ENCODE measurements at regions not wholly inside any gene's neighbourhood (a gene's known extent, or its start where the extent isn't known, plus 50 kb on each side); places are given as distances from the start of the nearest gene placed in this dataset.

GRCh38 chr18:38487521-38487920, 921.9 kb upstream of the CELF4 start:
- DNase-seq, result no peak
- H3K4me1 ChIP-seq (ENCODE audit: control insufficient read depth in 1 of 2, extremely low read depth in 1 of 2, insufficient read depth in 2 of 2, low read length in 2 of 2), result no peaks in the 10 kb centered on the region
- Mint-ChIP-seq H3K27ac (no peak overlapping the region), H3K36me3 (no peaks in the 10 kb centered on the region), H3K4me3 (no peak overlapping the region), H3K27me3 (peaks cover 0 to under 1% of the 10 kb centered on the region in 2 donors), H3K4me1 (no peaks in the 10 kb centered on the region), H3K9me3 (peaks cover 0 to 2% (median 0%) of the 10 kb centered on the region in 3 donors)
- no peak overlapping the region for H3K27ac ChIP-seq (ENCODE audit: low read length)
- no peak for ATAC-seq (replicated peaks in 1 of 4)
- ChIA-PET POLR2A (no interaction called here), CTCF (no interaction called here)
- WGBS (ENCODE audit: insufficient coverage), result 67% methylated on average over 1 of the region's 2 CpGs
- no peaks in the 10 kb centered on the region for H3K9me3 ChIP-seq
- no peaks in the 10 kb centered on the region for H3K27me3 ChIP-seq (replicated peaks in 1 of 2; ENCODE audit: control insufficient read depth in 2 of 2, extremely low read depth in 1 of 2, insufficient read depth in 2 of 2, low read length in 1 of 2)
- H3K4me3 ChIP-seq (ENCODE audit: control insufficient read depth in 1 of 2, extremely low read depth in 1 of 2, low read length in 1 of 2), result no peak overlapping the region
- H3K36me3 ChIP-seq (ENCODE audit: control insufficient read depth in 2 of 2, extremely low read depth in 1 of 2, insufficient read depth in 1 of 2, low read length in 1 of 2), result no peaks in the 10 kb centered on the region

- Histone ChIP-seq H3K9me3 (no peaks in the 10 kb centered on the region), H3K27ac (ENCODE audit: low read length) (no peak overlapping the region), H3K36me3 (ENCODE audit: control insufficient read depth in 2 of 2, extremely low read depth in 1 of 2, insufficient read depth in 1 of 2, low read length in 1 of 2) (no peaks in the 10 kb centered on the region), H3K4me3 (ENCODE audit: control insufficient read depth in 1 of 2, extremely low read depth in 1 of 2, low read length in 1 of 2) (no peak overlapping the region), H3K4me1 (ENCODE audit: control insufficient read depth in 1 of 2, extremely low read depth in 1 of 2, insufficient read depth in 2 of 2, low read length in 2 of 2) (no peaks in the 10 kb centered on the region), H3K27me3 (replicated peaks in 1 of 2; ENCODE audit: control insufficient read depth in 2 of 2, extremely low read depth in 1 of 2, insufficient read depth in 2 of 2, low read length in 1 of 2) (no peaks in the 10 kb centered on the region)
- no CpG with 5 or more reads among the region's 5 CpGs for WGBS (ENCODE audit: insufficient coverage)
- Mint-ChIP-seq H3K27ac (no peak overlapping the region), H3K36me3 (no peaks in the 10 kb centered on the region), H3K9me3 (peaks cover 0 to 12% (median 12%) of the 10 kb centered on the region in 3 donors), H3K4me3 (no peak overlapping the region), H3K4me1 (no peaks in the 10 kb centered on the region), H3K27me3 (peaks cover 0 to 4% of the 10 kb centered on the region in 2 donors)
- no peak for DNase-seq
- ATAC-seq (replicated peaks in 1 of 4), result no peak
- ChIA-PET POLR2A (interaction anchor here in 1 of 2 donors (0.7 kb wide), 1 partner anchor 260 kb away, joined by 3 read pairs; no protein-coding TSS in a partner anchor), CTCF (no interaction called here)
Observed at GRCh38 chr18:38483326-38483725, 917.7 kb upstream of the CELF4 start.

GRCh38 chr18:38481576-38481975, 916.0 kb upstream of the CELF4 start:
- Histone ChIP-seq H3K4me3 (ENCODE audit: control insufficient read depth in 1 of 2, extremely low read depth in 1 of 2, low read length in 1 of 2) (no peak overlapping the region), H3K9me3 (no peaks in the 10 kb centered on the region), H3K4me1 (ENCODE audit: control insufficient read depth in 1 of 2, extremely low read depth in 1 of 2, insufficient read depth in 2 of 2, low read length in 2 of 2) (no peaks in the 10 kb centered on the region), H3K36me3 (ENCODE audit: control insufficient read depth in 2 of 2, extremely low read depth in 1 of 2, insufficient read depth in 1 of 2, low read length in 1 of 2) (no peaks in the 10 kb centered on the region), H3K27me3 (replicated peaks in 1 of 2; ENCODE audit: control insufficient read depth in 2 of 2, extremely low read depth in 1 of 2, insufficient read depth in 2 of 2, low read length in 1 of 2) (no peaks in the 10 kb centered on the region), H3K27ac (ENCODE audit: low read length) (no peak overlapping the region)
- Mint-ChIP-seq H3K4me1 (no peaks in the 10 kb centered on the region), H3K27ac (no peak overlapping the region), H3K36me3 (no peaks in the 10 kb centered on the region), H3K4me3 (no peak overlapping the region), H3K9me3 (peaks cover 0 to 18% (median 12%) of the 10 kb centered on the region in 3 donors), H3K27me3 (peaks cover 0 to 4% of the 10 kb centered on the region in 2 donors)
- no CpG with 5 or more reads among the region's 5 CpGs for WGBS (ENCODE audit: insufficient coverage)
- ChIA-PET CTCF (no interaction called here), POLR2A (no interaction called here)
- DNase-seq (no peak), ATAC-seq (replicated peaks in 1 of 4) (no peak)

GRCh38 chr18:38475686-38476085, 910.1 kb upstream of the CELF4 start:
- no peaks in the 10 kb centered on the region for H3K36me3 Mint-ChIP-seq
- ATAC-seq (replicated peaks in 1 of 4) (no peak), DNase-seq (no peak)
- no peaks in the 10 kb centered on the region for H3K4me1 Mint-ChIP-seq
- Histone ChIP-seq H3K4me1 (ENCODE audit: control insufficient read depth in 1 of 2, extremely low read depth in 1 of 2, insufficient read depth in 2 of 2, low read length in 2 of 2) (no peaks in the 10 kb centered on the region), H3K4me3 (ENCODE audit: control insufficient read depth in 1 of 2, extremely low read depth in 1 of 2, low read length in 1 of 2) (no peak overlapping the region), H3K27me3 (replicated peaks in 1 of 2; ENCODE audit: control insufficient read depth in 2 of 2, extremely low read depth in 1 of 2, insufficient read depth in 2 of 2, low read length in 1 of 2) (no peaks in the 10 kb centered on the region), H3K9me3 (no peaks in the 10 kb centered on the region), H3K36me3 (ENCODE audit: control insufficient read depth in 2 of 2, extremely low read depth in 1 of 2, insufficient read depth in 1 of 2, low read length in 1 of 2) (no peaks in the 10 kb centered on the region), H3K27ac (ENCODE audit: low read length) (no peak overlapping the region)
- CTCF ChIA-PET, result no interaction called here
- no peak overlapping the region for H3K4me3 Mint-ChIP-seq
- peaks cover 7 to 21% (median 14%) of the 10 kb centered on the region in 3 donors for H3K9me3 Mint-ChIP-seq
- POLR2A ChIA-PET, result no interaction called here
- no peaks in the 10 kb centered on the region for H3K27me3 Mint-ChIP-seq
- WGBS (ENCODE audit: insufficient coverage), result no CpG with 5 or more reads among the region's 2 CpGs
- H3K27ac Mint-ChIP-seq, result no peak overlapping the region

- H3K27ac ChIP-seq (ENCODE audit: low read length), result no peak overlapping the region
- Mint-ChIP-seq H3K36me3 (no peaks in the 10 kb centered on the region), H3K27ac (no peak overlapping the region), H3K27me3 (no peaks in the 10 kb centered on the region), H3K4me1 (no peaks in the 10 kb centered on the region), H3K9me3 (peaks cover 5 to 11% (median 7%) of the 10 kb centered on the region in 3 donors), H3K4me3 (no peak overlapping the region)
- no peaks in the 10 kb centered on the region for H3K27me3 ChIP-seq (replicated peaks in 1 of 2; ENCODE audit: control insufficient read depth in 2 of 2, extremely low read depth in 1 of 2, insufficient read depth in 2 of 2, low read length in 1 of 2)
- no peak for ATAC-seq (replicated peaks in 1 of 4)
- CTCF ChIA-PET, result no interaction called here
- no peaks in the 10 kb centered on the region for H3K9me3 ChIP-seq
- WGBS (ENCODE audit: insufficient coverage), result no CpG with 5 or more reads among the region's 2 CpGs
- no peaks in the 10 kb centered on the region for H3K4me1 ChIP-seq (ENCODE audit: control insufficient read depth in 1 of 2, extremely low read depth in 1 of 2, insufficient read depth in 2 of 2, low read length in 2 of 2)
- no peaks in the 10 kb centered on the region for H3K36me3 ChIP-seq (ENCODE audit: control insufficient read depth in 2 of 2, extremely low read depth in 1 of 2, insufficient read depth in 1 of 2, low read length in 1 of 2)
- no peak for DNase-seq
- POLR2A ChIA-PET, result no interaction called here
- H3K4me3 ChIP-seq (ENCODE audit: control insufficient read depth in 1 of 2, extremely low read depth in 1 of 2, low read length in 1 of 2), result no peak overlapping the region
Observed at GRCh38 chr18:38473535-38473934, 907.9 kb upstream of the CELF4 start.

- no peaks in the 10 kb centered on the region for H3K9me3 ChIP-seq
- H3K27me3 ChIP-seq (replicated peaks in 1 of 2; ENCODE audit: control insufficient read depth in 2 of 2, extremely low read depth in 1 of 2, insufficient read depth in 2 of 2, low read length in 1 of 2), result no peaks in the 10 kb centered on the region
- no peaks in the 10 kb centered on the region for H3K4me1 ChIP-seq (ENCODE audit: control insufficient read depth in 1 of 2, extremely low read depth in 1 of 2, insufficient read depth in 2 of 2, low read length in 2 of 2)
- Mint-ChIP-seq H3K4me3 (no peak overlapping the region), H3K27ac (no peak overlapping the region), H3K36me3 (no peaks in the 10 kb centered on the region), H3K4me1 (no peaks in the 10 kb centered on the region), H3K9me3 (peaks cover 3 to 7% (median 4%) of the 10 kb centered on the region in 3 donors), H3K27me3 (no peaks in the 10 kb centered on the region)
- DNase-seq (no peak), ATAC-seq (replicated peaks in 1 of 4) (no peak)
- POLR2A ChIA-PET, result no interaction called here
- H3K27ac ChIP-seq (ENCODE audit: low read length), result no peak overlapping the region
- no peak overlapping the region for H3K4me3 ChIP-seq (ENCODE audit: control insufficient read depth in 1 of 2, extremely low read depth in 1 of 2, low read length in 1 of 2)
- CTCF ChIA-PET, result interaction anchor here in 1 of 2 donors (0.5 kb wide), 1 partner anchor 591 kb away, joined by 3 read pairs; no protein-coding TSS in a partner anchor
- H3K36me3 ChIP-seq (ENCODE audit: control insufficient read depth in 2 of 2, extremely low read depth in 1 of 2, insufficient read depth in 1 of 2, low read length in 1 of 2), result no peaks in the 10 kb centered on the region
Observed at GRCh38 chr18:38470421-38470820, 904.8 kb upstream of the CELF4 start.

GRCh38 chr18:38466426-38466825, 900.8 kb upstream of the CELF4 start:
- ATAC-seq (replicated peaks in 1 of 4), result no peak
- peaks cover 2 to 6% (median 3%) of the 10 kb centered on the region in 3 donors for H3K9me3 Mint-ChIP-seq
- no peaks in the 10 kb centered on the region for H3K4me1 Mint-ChIP-seq
- Histone ChIP-seq H3K9me3 (no peaks in the 10 kb centered on the region), H3K27ac (ENCODE audit: low read length) (no peak overlapping the region), H3K27me3 (replicated peaks in 1 of 2; ENCODE audit: control insufficient read depth in 2 of 2, extremely low read depth in 1 of 2, insufficient read depth in 2 of 2, low read length in 1 of 2) (no peaks in the 10 kb centered on the region), H3K4me1 (ENCODE audit: control insufficient read depth in 1 of 2, extremely low read depth in 1 of 2, insufficient read depth in 2 of 2, low read length in 2 of 2) (no peaks in the 10 kb centered on the region), H3K36me3 (ENCODE audit: control insufficient read depth in 2 of 2, extremely low read depth in 1 of 2, insufficient read depth in 1 of 2, low read length in 1 of 2) (no peaks in the 10 kb centered on the region), H3K4me3 (ENCODE audit: control insufficient read depth in 1 of 2, extremely low read depth in 1 of 2, low read length in 1 of 2) (no peak overlapping the region)
- no peak for DNase-seq
- POLR2A ChIA-PET, result no interaction called here
- 57% methylated on average over 1 of the region's 2 CpGs for WGBS (ENCODE audit: insufficient coverage)
- H3K27ac Mint-ChIP-seq, result no peak overlapping the region
- CTCF ChIA-PET, result no interaction called here
- no peaks in the 10 kb centered on the region for H3K27me3 Mint-ChIP-seq
- H3K4me3 Mint-ChIP-seq, result no peak overlapping the region
- no peaks in the 10 kb centered on the region for H3K36me3 Mint-ChIP-seq

All from T-cell (primary cell).